ENCODE measurements at regions not wholly inside any gene's neighbourhood (a gene's known extent, or its start where the extent isn't known, plus 50 kb on each side); places are given as distances from the start of the nearest gene placed in this dataset.

- TF ChIP-seq POLR2A (IDR thresholded peaks at IDR 0.05) = no peak
- no peak for TF ChIP-seq CTCF (IDR thresholded peaks at IDR 0.05)
- TF ChIP-seq POLR2AphosphoS5 (IDR thresholded peaks at IDR 0.05) = no peak
- TF ChIP-seq EP300 (IDR thresholded peaks at IDR 0.05) = no peak
These were observed 168.7 kb upstream of the NR5A2 start for GRCh38 chr1:199858856-199859255.

Measured in sigmoid colon (tissue), 4 donors.